NCI-H2227 treated with DMSO at 0.1 percent for 48 hours (cell line): ENCODE measurements at regions not wholly inside any gene's neighbourhood (a gene's known extent, or its start where the extent isn't known, plus 50 kb on each side); places are given as distances from the start of the nearest gene placed in this dataset.
A peak's percentile ranks its signal among the peaks of the same experiment; 100 is the strongest.

Experiments used
- DNase-seq: peaks from one replicate; lab custom pipeline; 2025; lab: John Stamatoyannopoulos, UW

DNA sequence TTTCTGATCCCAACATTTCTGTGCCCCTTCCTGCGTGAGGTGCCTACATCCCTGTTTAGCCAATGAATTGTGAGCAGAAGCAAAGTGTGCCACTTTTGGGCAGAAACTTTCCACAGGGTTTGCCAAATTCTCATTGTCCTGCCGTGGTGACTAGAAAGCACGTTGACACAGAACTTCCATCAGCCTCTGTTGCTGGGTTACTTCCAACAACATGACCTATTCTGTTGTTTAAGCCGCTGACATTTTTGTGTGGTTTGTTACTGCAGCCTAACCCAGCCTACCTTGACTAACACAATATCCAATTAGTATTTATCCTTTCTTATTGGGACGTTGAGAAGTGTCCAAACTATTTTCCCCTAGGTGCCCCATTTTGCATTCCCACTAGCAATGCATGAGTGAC lies 136.8 kb downstream of the URB2 start:
- no peak for DNase-seq

DNA sequence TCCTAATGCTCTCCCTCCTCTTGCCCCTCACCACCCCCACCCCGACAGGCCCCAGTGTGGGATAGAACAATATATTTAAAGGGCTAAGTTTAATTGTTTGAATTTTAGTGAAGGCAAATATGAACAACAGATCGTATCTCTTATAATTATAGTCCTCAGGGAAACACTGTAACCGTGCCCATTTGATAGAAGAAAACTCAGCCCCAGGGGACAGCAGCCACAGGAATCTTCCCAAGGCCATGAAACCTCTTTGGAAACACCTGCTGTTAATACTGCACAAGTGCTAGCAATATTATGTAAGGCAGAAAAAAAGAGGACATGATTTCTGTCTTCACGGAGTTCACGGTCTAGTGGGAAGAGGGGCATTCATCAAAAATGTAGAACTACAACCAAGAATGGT lies 142.2 kb downstream of the URB2 start:
- DNase-seq, result peak; percentile 70

DNA sequence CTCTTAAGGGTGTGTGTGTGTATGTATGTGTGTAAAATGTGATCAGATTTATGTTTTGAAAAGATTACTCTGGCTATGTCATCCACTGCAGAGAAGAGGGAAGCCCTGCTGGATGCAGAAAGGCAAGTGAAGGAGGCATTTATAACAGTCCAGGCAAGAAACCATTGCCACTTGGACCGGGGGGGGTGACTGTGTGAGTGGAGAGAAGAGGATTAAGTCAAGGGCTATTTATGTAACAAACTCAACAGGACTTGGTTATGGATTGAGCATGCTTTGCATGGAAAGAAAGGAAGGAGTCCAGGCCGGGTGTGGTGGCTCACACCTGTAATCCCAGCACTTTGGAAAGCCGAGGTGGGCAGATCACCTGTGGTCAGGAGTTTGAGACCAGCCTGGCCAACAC lies 143.0 kb downstream of the URB2 start:
- DNase-seq, result peak; percentile 27

DNA sequence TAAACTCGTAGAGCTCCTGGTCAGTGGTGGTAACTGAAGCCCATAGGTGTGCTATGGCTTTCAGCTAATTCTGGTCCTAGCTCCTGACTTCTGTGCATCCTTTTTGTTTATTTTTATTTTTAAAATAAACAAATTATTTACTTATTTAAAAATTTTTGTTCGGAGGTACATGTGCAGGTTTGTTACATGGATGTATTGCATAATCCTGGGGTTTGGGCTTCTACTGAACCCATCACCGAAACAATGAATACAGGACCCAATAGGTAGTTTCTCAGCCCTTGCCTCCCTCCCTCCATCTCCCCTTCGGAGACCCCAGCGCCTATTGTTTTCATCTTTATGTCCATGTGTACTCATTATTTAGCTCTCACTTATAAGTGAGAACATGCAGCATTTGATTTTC lies 143.8 kb downstream of the URB2 start:
- DNase-seq, result no peak

DNA sequence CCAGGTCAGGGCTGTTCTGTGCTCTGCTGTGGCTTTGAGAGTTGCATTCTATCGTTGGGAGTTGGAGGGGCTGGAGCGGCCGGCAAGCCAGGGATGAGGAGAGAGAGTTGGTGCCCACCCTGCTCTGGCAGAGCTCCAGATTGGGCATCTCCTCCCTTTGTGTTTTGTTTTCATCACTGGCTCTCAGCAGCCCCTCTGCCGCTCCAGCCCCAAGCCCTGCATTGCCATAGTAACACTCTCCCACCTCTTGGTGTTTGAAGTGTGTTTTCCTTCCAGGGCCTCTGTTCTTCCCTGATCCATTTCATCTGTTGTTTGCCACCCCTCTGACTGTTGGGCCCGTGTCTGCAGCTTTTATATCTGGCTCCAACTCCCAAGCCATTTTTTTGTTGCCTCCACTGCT lies 152.7 kb downstream of the URB2 start:
- peak; percentile 57 for DNase-seq

DNA sequence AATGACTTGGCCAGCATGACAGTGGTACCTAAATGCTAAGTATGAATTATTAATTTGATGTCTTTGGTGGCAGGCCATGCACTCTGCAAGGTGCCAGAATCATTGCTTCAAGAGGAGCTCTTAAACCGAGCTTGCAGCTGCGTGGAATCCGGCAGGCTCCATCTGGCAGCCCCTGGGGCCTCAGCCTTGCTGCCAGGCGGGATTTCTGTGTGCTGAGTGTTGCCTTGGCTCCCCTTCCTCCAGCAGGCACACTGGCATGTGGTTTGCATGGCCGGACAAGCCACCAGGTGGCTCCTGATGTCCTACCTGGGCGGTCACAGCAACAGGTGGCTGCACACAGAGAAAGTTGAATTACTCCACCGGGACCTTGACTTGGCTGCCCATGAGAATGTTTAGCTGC lies 155.4 kb downstream of the URB2 start:
- no peak for DNase-seq

DNA sequence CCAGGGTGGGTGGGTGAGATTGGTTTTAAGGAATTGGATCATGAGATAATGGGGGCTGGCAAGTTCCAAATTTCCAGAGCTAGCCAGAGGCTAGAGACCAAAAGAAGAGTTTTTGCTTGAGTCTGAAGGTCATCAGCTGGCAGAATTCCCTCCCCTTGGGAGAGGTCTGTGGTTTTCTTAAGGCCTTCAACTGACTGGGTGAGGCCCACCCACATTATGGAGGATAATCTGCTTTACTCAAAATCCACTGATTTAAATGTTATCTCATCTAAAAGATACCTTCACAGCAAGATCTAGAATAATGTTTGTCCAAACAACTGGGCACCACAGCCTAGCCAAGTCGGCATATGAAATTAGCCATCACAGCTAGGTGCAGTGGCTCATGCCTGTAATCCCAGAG lies 156.4 kb downstream of the URB2 start:
- DNase-seq, result no peak

DNA sequence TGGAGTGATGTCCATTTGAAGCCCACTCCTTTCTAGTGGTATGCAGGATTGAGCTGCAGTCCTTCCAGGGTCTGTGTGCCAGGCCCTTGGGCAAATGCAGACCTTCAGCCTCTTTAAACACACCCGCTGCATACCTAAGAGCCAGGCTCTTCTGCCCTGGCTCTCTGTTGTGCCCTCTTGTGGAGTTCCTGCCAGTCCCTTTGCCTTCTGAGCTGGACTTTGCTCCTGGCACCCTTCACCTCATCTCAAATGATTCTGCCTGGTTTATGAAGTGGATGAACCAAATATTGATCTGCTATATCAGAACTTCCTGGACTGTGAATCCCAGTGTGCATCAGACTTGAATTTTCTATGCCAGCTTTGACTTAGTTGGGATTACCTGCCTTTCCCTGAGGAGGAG lies 158.8 kb downstream of the URB2 start:
- DNase-seq, result no peak

DNA sequence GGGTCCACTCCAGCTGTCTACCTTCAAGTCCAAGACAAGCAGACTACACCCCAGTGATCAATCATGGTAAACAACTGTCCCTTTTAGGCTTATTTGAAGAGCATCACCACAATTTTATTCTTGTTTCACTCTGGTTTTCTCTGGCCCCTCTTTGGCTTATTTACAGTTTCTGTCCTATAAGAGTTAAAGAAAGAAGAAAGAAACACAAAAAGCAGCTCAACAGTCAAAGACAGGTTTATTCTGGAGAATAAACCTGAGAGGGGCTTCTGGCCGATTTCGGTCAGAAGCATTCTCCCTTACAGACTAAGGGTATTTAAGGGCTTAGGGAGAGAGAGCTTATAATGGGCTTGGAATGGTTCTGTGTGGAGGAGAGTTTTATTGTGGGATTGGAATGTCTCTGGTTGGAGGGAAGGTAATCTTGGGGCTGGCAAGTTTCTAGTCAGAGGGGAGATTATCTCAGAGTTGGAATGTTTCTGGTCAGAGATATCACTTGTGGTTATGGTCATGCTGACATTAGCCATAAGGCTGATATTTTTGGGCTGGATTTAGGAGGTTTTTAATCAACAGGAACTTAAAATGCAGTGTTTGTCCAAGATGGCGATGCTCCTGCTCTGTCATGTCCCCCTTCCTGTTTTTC lies 161.0 kb downstream of the URB2 start:
- no peak for DNase-seq

DNA sequence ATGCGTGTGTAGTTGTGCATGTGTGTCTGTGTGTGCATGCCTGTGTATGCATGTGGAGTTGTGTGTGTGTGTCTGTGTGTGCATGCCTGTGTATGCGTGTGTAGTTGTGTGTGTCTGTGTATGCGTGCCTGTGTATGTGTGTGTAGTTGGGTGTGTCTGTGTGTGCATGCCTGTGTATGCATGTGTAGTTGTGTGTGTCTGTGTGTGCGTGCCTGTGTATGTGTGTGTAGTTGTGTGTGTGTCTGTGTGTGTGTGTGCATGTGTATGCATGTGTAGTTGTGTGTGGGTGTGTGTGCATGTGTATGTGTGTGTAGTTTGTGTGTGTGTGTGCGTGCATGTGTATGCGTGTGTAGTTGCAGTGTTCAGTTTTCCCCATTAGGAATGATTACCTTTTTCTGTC lies 162.0 kb downstream of the URB2 start:
- no peak for DNase-seq

DNA sequence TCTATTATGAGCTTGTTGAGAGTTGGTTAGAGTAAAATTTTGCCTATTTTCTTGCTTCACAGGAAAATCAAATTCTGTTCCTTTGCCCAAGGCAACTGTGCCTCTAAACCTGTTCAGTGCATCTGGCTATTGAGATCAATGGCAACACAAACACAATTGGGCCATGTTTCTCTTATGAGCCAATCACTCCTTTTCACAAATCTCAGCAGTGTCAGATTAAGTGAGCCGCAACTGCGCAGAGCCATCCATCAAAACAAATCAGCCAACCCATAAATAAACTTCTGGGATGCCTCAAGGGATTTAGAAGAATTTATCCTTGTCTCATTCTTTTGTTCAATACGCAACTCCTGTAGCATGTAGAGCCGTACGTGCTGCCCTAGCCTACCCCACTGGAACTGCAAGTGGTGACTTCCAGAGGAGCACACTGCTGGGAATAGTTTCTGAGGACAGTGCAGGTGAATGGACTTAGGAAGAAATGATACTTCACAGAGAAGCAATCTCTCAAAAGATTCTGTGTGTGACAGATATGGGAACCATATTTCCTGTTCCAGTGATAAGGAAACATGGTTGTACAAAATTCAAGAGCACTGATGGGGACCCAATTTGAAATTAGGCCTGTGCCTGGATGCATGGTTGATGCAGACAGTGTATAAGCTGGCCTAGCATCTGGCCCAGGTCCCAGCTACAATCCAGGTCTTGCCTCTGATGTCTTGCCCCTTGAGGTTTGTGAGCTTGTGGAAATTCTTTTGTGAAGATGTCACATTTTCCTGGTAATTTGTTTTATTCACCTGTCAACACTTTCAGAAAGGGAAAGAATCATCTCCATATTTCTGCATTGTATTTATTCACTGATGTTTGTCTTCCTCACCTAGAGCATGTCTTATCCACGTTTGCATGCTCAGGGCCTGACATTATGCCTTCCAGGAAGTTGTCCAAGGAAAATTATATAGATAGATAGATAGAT lies 166.2 kb downstream of the URB2 start:
- peak; percentile 65 for DNase-seq

DNA sequence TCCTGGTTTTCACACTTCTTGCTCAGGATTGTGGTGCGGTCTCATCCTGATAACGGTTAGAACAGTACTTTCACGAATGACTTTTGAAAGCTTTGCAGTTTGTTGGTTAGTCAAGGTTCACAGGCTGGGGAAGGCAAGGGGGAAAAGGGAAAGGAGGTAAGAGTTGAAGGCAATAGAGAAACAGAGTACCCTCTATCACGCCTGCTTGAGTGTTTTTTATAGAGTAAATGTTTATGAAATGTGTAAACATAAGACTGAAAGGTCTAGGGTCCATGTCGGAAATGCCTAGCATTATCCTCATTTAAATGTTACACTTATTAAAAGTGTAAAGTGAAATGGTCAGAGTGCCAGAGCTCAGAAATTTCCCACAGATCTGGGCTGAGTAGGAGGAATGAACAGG lies 167.4 kb downstream of the URB2 start:
- no peak for DNase-seq

DNA sequence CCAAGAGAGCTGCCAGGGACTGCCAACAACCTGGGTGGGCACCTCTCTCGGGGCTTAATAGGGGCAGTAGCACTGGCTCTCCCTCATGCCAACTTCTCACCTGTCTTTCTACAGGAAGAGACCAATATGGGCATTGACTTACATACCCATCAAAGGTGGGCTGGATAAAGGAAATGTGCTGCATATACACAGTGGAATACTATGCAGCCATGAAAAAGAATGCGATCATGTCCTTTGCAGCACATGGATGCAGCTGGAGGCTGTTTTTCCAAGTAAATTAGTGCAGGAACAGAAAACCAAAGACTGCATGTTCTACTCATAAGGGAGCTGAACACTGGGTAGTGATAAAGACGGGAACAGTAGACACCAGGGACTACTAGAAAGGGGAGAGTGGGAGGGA lies 172.5 kb downstream of the URB2 start:
- DNase-seq, result no peak

DNA sequence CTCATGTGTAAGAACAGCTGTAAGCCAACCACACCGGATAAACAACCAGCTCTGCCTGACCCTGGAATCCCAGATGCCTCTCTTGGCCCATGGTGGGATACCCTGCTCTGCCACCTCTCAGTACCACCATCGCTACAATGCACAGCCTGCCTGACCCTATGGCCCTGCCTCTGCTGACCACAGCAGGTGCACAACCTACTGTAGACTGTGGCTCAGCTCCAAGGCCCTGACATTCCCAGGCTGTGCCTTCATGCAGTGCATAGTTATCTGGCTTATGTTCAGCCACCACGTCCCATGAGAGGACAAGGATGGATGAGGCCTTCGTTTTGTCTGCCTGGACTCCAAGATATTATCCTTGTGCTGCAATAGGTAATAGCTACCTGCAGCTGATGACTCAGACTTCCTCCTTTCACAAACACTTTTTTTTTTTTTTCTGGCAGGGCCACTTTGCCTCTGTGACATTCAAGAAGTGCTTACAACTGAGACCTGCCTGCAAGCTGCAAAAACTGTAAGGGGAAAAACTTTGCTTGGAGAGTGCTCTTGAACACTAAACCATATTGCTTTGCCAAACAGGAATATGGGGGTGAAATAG lies 177.7 kb downstream of the URB2 start:
- no peak for DNase-seq

DNA sequence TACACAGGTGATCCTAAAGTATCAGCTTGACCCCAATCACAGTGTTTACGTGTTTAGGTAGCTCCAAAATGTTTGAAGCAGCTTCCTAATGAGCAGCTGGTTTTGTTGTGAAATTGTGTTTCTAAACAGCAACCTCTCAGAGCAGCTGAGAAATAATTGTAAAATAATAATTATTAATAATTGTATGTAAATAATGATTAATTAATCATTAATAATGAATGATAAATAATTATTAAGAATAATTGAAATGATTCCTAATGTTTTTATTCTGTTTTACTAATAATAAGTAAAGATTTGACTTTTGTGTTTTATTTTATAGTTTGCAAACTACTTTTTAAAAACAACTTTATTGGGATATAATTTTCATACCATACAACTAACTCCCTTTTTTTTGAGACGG lies 182.2 kb downstream of the URB2 start:
- no peak for DNase-seq

DNA sequence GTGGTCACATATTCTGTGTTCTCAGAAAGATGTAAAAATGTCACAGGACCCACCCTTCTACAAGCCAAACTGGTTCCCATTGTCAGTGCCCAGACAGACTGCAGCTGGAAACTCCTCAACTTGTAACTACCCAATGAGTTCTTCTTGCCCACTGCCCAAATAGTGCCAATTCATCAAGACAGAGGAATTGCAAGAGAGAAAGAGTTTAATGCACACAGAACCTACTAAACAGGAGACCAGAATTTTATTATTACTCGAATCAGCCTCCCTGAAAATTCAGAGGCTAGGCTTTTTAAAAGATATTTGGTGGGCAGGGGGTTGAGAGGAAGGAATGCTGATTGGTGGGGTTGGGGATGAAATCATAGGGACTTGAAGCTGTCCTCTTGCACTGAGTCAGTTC lies 184.1 kb downstream of the URB2 start:
- no peak for DNase-seq

DNA sequence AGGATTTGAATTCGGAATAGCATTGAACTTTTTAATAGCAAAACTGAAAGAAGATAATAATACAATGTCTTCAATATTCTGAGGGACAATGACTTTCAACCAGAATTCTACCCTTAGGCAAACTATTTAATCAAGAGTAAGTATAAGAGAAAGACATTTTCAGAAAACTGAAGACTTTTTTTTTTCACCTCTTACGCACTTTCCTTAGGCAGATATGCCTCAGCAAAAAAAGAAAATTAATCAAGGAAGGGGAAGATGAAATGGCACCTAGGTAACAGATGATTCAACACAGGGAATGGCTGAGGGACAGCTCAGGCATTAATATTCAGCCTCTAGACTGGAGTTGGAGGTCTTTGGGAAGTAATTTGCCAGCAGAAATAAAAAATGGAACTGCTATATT lies 184.9 kb downstream of the URB2 start:
- no peak for DNase-seq

DNA sequence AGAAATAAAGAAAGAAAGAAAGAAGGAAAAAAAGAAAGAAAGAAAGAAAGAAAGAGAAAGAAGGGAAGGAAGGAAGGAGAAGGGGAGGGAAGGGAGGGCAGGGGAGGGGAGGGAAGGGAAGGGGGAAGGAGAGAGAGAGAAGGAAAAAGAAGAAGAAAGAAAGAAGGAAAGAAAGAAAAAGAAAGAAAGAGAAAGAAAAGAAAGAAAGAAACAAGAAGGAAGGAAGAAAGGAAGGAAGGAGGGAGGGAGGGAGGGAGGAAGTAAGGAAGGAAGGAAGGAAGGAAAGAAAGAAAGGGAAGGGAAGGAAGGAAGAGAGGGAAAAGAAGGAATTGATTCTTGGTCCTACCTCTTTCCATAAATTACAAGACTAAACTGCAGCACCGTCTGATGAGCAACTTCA lies 186.1 kb downstream of the URB2 start:
- DNase-seq, result no peak

DNA sequence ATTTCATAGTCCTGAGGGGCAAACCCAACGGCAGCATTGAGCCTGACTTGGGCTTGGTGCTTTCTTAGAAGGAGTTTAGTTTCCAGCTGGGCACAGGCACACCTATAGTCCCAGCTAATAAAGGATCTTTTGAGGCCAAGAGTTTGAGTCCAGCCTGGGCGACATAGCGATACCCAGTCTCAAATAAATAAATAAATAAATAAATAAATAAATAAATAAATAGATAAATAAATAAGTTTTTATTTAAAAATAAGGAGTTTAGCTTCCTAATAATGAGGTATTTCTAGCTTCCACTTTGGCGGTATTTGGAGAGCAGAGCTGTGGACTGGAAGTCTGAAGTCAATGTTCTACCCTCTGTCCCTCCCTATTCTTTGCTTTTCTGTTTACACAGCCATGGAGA lies 186.6 kb downstream of the URB2 start:
- DNase-seq, result no peak

DNA sequence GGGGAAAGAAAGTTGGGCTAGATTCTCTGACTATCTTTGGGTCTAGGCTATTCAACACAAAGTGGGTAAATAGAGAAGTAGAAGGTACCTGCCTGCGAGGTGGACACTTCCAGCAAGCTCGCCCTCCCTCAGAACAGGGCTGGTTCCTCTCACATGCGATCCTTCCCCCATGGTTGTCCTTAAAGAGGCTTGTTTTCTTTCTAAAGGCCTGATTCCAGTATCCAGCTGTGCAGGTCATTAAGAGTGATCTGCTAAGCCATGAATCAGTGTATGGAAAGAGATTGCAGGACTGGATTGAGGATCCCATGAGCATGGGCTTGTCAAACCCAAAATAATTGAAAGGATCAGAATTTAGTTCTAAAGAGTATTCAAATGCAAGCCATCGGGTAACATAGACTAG lies 189.0 kb downstream of the URB2 start:
- no peak for DNase-seq

DNA sequence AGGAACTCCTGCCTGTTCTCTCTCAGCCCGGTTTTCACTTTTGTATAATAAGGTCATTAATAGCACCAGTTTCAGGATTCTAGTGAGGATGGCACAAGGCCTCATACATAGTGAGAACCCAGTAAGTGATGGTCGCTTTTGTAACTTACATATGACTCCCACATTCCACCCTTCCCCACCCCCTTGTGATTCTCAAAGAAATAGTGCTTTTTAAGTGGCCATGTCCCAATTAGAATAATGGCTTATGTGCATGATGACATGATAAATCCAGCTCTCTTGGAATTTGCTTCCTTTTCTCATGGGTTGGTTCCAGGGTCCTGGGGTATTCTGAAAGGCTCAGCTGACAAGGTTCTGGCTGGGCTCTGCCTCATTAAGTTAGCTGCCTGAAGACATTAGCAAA lies 189.9 kb downstream of the URB2 start:
- no peak for DNase-seq

DNA sequence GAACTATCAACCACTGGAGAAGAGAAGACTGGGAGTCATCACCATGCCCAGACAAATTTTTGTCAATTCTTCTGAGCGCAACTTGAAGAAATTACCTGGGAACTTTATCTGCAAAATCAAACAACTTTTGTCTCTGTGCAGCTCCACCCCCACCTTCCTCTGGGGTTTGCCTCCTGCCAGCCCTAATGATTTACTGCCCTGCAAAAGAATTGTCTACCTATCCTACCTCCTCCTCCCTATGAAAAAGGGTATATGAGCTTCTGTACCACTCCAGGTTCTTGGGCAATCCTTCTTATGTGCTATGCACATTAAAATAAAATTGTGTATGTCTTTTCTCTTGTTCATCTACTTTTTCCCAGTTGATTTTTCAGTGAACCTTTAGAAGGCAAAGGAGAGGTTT lies 191.9 kb downstream of the URB2 start:
- no peak for DNase-seq

DNA sequence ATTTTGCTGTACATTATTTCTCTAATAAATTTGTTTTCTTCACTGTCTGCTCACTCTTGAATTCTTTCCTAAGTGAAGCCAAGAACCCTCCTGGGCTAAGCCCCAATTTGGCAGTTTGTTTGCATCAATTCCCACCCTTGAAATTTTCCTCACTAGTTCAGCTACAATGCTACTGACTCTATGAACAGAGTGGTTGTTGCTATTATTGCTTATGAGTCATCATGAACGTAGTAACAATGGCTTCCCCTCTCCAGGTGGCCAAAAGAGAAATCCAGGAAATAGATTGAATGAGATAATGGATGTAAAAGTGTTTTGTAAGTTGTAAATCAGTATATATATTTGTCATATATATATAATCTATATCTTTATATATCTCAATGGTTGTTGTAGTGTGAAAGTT lies 193.0 kb downstream of the URB2 start:
- DNase-seq, result no peak
